OCI-LY1 (cell line): ENCODE measurements at regions not wholly inside any gene's neighbourhood (a gene's known extent, or its start where the extent isn't known, plus 50 kb on each side); places are given as distances from the start of the nearest gene placed in this dataset.

Experiments
- EZH2 ChIP-seq: fragments of 200-600 bp; sonication (generic), shearing (Covaris generic); IDR thresholded peaks from 2 replicates; pipeline ENCODE4 v1.8.0; 2017; ENCODE audit warnings: borderline replicate concordance, mixed run types, mild to moderate bottlenecking, antibody characterized with exemption, low read length, moderate library complexity, mixed read lengths
- TF ChIP-seq, protein P1 (sequence below): fragments of 200-600 bp; sonication (generic), shearing (Covaris generic); IDR thresholded peaks from 2 replicates; pipeline ENCODE4 v1.5.1; 2017; ENCODE audit warnings: mild to moderate bottlenecking, antibody characterized with exemption, low read length, moderate library complexity, mixed read lengths

DNA sequence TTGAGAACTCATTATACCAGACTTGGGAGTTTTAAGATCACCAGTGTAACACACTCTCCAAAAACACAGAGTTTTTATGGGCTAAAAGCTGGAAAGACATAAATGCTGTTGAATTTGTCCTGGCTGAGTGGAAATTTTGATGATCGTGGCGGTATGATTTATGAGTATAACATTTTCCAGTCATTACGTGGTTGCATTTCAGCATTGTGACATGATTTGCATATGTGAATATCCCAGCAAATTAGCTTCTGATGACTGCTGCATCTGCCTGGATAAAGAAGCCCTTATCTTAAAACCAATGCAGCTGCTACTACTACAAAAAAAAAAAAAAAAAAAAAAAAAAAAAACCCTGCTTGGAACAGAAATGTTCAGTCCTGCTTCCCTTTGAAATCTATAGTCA, 850.9 kb downstream of the TFAP2A start:
- TF ChIP-seq, protein P1, sequence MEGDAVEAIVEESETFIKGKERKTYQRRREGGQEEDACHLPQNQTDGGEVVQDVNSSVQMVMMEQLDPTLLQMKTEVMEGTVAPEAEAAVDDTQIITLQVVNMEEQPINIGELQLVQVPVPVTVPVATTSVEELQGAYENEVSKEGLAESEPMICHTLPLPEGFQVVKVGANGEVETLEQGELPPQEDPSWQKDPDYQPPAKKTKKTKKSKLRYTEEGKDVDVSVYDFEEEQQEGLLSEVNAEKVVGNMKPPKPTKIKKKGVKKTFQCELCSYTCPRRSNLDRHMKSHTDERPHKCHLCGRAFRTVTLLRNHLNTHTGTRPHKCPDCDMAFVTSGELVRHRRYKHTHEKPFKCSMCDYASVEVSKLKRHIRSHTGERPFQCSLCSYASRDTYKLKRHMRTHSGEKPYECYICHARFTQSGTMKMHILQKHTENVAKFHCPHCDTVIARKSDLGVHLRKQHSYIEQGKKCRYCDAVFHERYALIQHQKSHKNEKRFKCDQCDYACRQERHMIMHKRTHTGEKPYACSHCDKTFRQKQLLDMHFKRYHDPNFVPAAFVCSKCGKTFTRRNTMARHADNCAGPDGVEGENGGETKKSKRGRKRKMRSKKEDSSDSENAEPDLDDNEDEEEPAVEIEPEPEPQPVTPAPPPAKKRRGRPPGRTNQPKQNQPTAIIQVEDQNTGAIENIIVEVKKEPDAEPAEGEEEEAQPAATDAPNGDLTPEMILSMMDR, result no peak
- TF ChIP-seq EZH2, result no peak
